ENCODE measurements at regions not wholly inside any gene's neighbourhood (a gene's known extent, or its start where the extent isn't known, plus 50 kb on each side); places are given as distances from the start of the nearest gene placed in this dataset.
"Not testable (repeated sequence)": the region's sequence is repeated elsewhere in the genome, so short reads cannot be mapped to it uniquely, and the experiment has no call there.

GRCh38 chr18:9021458-9021857, 81.0 kb upstream of the NDUFV2 start:
- DNase-seq: no peak

GRCh38 chr18:9022397-9023155, 79.9 kb upstream of the NDUFV2 start:
- no peak for DNase-seq

GRCh38 chr18:9024031-9024646, 78.4 kb upstream of the NDUFV2 start:
- DNase-seq: not testable (repeated sequence)

- DNase-seq: no peak
Observed at GRCh38 chr18:9025091-9025838, 77.2 kb upstream of the NDUFV2 start.

GRCh38 chr18:9029131-9029530, 73.4 kb upstream of the NDUFV2 start:
- no peak for DNase-seq

GRCh38 chr18:9032519-9032918, 70.0 kb upstream of the NDUFV2 start:
- no peak for DNase-seq

- no peak for DNase-seq
Observed at GRCh38 chr18:9038277-9038871, 64.1 kb upstream of the NDUFV2 start.

GRCh38 chr18:9039441-9040071, 62.9 kb upstream of the NDUFV2 start:
- no peak for DNase-seq

GRCh38 chr18:9042766-9043481, 59.6 kb upstream of the NDUFV2 start:
- DNase-seq: no peak

GRCh38 chr18:9043581-9043980, 58.9 kb upstream of the NDUFV2 start:
- no peak for DNase-seq

- no peak for DNase-seq
Observed at GRCh38 chr18:9047715-9048114, 54.8 kb upstream of the NDUFV2 start.

- DNase-seq: no peak
Observed at GRCh38 chr18:9048236-9048635, 54.3 kb upstream of the NDUFV2 start.

- DNase-seq: no peak
Observed at GRCh38 chr18:9048808-9049494, 53.5 kb upstream of the NDUFV2 start.

- DNase-seq: no peak
Observed at GRCh38 chr18:9049495-9049809, 53.0 kb upstream of the NDUFV2 start.

- not testable (repeated sequence) for DNase-seq
Observed at GRCh38 chr18:9050628-9051284, 51.7 kb upstream of the NDUFV2 start.
